BE2C (cell line): ENCODE measurements at regions not wholly inside any gene's neighbourhood (a gene's known extent, or its start where the extent isn't known, plus 50 kb on each side); places are given as distances from the start of the nearest gene placed in this dataset.

ENCODE experiments used
- DNase-seq: peaks from one replicate; pipeline ENCODE4 v3.0.0-alpha.2; 2020
- H3K27me3 ChIP-seq: fragments of 250-450 bp; sonication (Bioruptor Pico); 2 replicates; pipeline ENCODE4 v1.5.1; 2020; ENCODE audit warnings: mild to moderate bottlenecking
- H3K36me3 ChIP-seq: fragments of 250-450 bp; sonication (Bioruptor Pico); 2 replicates; pipeline ENCODE4 v1.5.1; 2020; ENCODE audit warnings: mild to moderate bottlenecking
- H3K4me1 ChIP-seq: fragments of 250-450 bp; sonication (Bioruptor Pico); 2 replicates; pipeline ENCODE4 v1.5.1; 2020
- H3K4me3 ChIP-seq: 2 replicates; pipeline ENCODE4 v1.5.1; 2011; ENCODE audit warnings: low read depth, low read length
- H3K9me3 ChIP-seq: fragments of 250-450 bp; sonication (Bioruptor Pico); 2 replicates; pipeline ENCODE4 v1.5.1; 2020
- CTCF ChIP-seq: IDR thresholded peaks from 2 replicates; pipeline ENCODE4 v1.5.1; 2012; ENCODE audit warnings: mild to moderate bottlenecking, low read depth, low read length

- no peaks in the 10 kb centered on the region for H3K9me3 ChIP-seq
- no peaks in the 10 kb centered on the region for H3K4me1 ChIP-seq
- TF ChIP-seq CTCF, result no peak
- no peaks in the 10 kb centered on the region for H3K27me3 ChIP-seq
- no peak for DNase-seq
- H3K36me3 ChIP-seq, result no peaks in the 10 kb centered on the region
- H3K4me3 ChIP-seq, result no peak overlapping the region
Observed at GRCh38 chr18:73715210-73715670, 432.4 kb downstream of the FBXO15 start.

DNA sequence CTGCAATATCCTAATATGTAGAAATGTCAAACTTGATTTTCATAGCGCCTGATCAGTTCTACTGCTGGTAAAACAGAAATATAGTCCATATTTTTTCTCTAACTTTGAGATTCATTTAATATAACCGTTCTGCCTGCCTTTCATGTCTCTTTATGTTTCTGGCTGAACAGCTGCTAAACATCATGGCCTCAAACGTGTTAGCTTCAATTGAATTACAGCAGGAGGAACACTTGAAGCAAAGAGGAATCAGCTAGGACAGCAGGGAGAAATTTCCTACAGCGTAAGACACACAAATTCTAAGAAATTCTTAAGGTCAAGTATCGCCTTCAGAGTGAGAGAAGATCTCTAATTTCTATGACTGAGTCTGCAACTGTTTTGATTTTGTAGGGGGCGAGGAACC lies 433.2 kb downstream of the FBXO15 start:
- Histone ChIP-seq H3K27me3 (no peaks in the 10 kb centered on the region), H3K4me1 (no peaks in the 10 kb centered on the region), H3K4me3 (no peak overlapping the region), H3K9me3 (no peaks in the 10 kb centered on the region), H3K36me3 (no peaks in the 10 kb centered on the region)
- DNase-seq, result no peak
- no peak for TF ChIP-seq CTCF

GRCh38 chr18:73711256-73711655 lies 436.4 kb downstream of the FBXO15 start:
- no peak for DNase-seq

GRCh38 chr18:73708591-73708990 lies 439.0 kb downstream of the FBXO15 start:
- Histone ChIP-seq H3K4me1 (no peaks in the 10 kb centered on the region), H3K9me3 (no peaks in the 10 kb centered on the region), H3K4me3 (no peak overlapping the region), H3K27me3 (no peaks in the 10 kb centered on the region), H3K36me3 (no peaks in the 10 kb centered on the region)
- DNase-seq, result no peak
- no peak for TF ChIP-seq CTCF

More at GRCh38 chr18:73711256-73711655, 436.4 kb downstream of the FBXO15 start:
- no peak overlapping the region for H3K4me3 ChIP-seq
- TF ChIP-seq CTCF, result no peak
- H3K36me3 ChIP-seq, result no peaks in the 10 kb centered on the region
- no peaks in the 10 kb centered on the region for H3K4me1 ChIP-seq
- no peaks in the 10 kb centered on the region for H3K9me3 ChIP-seq
- H3K27me3 ChIP-seq, result no peaks in the 10 kb centered on the region

DNA sequence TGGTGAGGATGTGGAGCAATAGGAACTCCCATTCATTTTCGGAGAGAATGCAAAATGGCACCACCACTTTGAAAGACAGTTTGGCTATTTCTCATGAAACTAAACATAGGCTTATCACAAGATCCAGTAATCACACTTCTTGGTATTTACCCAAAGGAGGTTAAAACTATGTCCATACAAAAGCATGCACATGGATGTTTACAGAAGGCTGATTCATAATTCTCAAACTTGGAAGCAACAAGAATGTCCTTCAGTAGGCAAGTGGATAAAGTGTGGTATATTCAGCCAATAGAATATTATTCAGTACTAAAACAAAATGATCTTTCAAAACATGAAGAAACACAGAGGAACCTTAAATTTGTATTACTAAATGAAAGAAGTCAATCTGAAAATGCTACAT lies 440.6 kb downstream of the FBXO15 start:
- H3K36me3 ChIP-seq, result no peaks in the 10 kb centered on the region
- H3K4me3 ChIP-seq, result no peak overlapping the region
- H3K27me3 ChIP-seq, result no peaks in the 10 kb centered on the region
- no peak for TF ChIP-seq CTCF
- no peaks in the 10 kb centered on the region for H3K9me3 ChIP-seq
- H3K4me1 ChIP-seq, result no peaks in the 10 kb centered on the region
- no peak for DNase-seq

GRCh38 chr18:73697353-73697752 lies 450.3 kb downstream of the FBXO15 start:
- no peak for DNase-seq
- Histone ChIP-seq H3K4me1 (no peaks in the 10 kb centered on the region), H3K27me3 (no peaks in the 10 kb centered on the region), H3K36me3 (no peaks in the 10 kb centered on the region), H3K4me3 (no peak overlapping the region), H3K9me3 (no peaks in the 10 kb centered on the region)
- no peak for TF ChIP-seq CTCF
